ENCODE measurements at regions not wholly inside any gene's neighbourhood (a gene's known extent, or its start where the extent isn't known, plus 50 kb on each side); places are given as distances from the start of the nearest gene placed in this dataset.

GRCh38 chr13:55302568-55302967 lies 1838.2 kb upstream of the PRR20A start:
- no peak for DNase-seq

- no peak for DNase-seq
Observed at GRCh38 chr13:55307909-55308308, 1832.8 kb upstream of the PRR20A start.

GRCh38 chr13:55341891-55342290 lies 1798.8 kb upstream of the PRR20A start:
- DNase-seq: no peak

- DNase-seq: no peak
Observed at GRCh38 chr13:55345224-55345623, 1795.5 kb upstream of the PRR20A start.

- no peak for DNase-seq
Observed at GRCh38 chr13:55347528-55347927, 1793.2 kb upstream of the PRR20A start.

- no peak for DNase-seq
Observed at GRCh38 chr13:55359067-55359466, 1781.7 kb upstream of the PRR20A start.

GRCh38 chr13:55361141-55361540 lies 1779.6 kb upstream of the PRR20A start:
- DNase-seq: no peak

- DNase-seq: no peak
Observed at GRCh38 chr13:55366676-55367075, 1774.0 kb upstream of the PRR20A start.

- DNase-seq: no peak
Observed at GRCh38 chr13:55394470-55394869, 1746.2 kb upstream of the PRR20A start.

- no peak for DNase-seq
Observed at GRCh38 chr13:55402870-55403269, 1737.8 kb upstream of the PRR20A start.

GRCh38 chr13:55403887-55404487 lies 1736.7 kb upstream of the PRR20A start:
- DNase-seq: no peak

- DNase-seq: no peak
Observed at GRCh38 chr13:55410398-55411330, 1730.1 kb upstream of the PRR20A start.

GRCh38 chr13:55418095-55418494 lies 1722.6 kb upstream of the PRR20A start:
- DNase-seq: no peak

GRCh38 chr13:55432814-55433213 lies 1707.9 kb upstream of the PRR20A start:
- DNase-seq: no peak

GRCh38 chr13:55437162-55437561 lies 1703.6 kb upstream of the PRR20A start:
- DNase-seq: no peak

- no peak for DNase-seq
Observed at GRCh38 chr13:55439450-55439849, 1701.3 kb upstream of the PRR20A start.

GRCh38 chr13:55440465-55441085 lies 1700.1 kb upstream of the PRR20A start:
- DNase-seq: no peak

GRCh38 chr13:55464222-55464621 lies 1676.5 kb upstream of the PRR20A start:
- no peak for DNase-seq

GRCh38 chr13:55467476-55467875 lies 1673.2 kb upstream of the PRR20A start:
- DNase-seq: no peak

- no peak for DNase-seq
Observed at GRCh38 chr13:55483626-55484158, 1657.0 kb upstream of the PRR20A start.

GRCh38 chr13:55493297-55493696 lies 1647.4 kb upstream of the PRR20A start:
- no peak for DNase-seq

GRCh38 chr13:55497486-55497885 lies 1643.2 kb upstream of the PRR20A start:
- no peak for DNase-seq

GRCh38 chr13:55500694-55501093 lies 1640.0 kb upstream of the PRR20A start:
- DNase-seq: no peak

GRCh38 chr13:55516610-55517009 lies 1624.1 kb upstream of the PRR20A start:
- DNase-seq: no peak
